ENCODE measurements at regions not wholly inside any gene's neighbourhood (a gene's known extent, or its start where the extent isn't known, plus 50 kb on each side); places are given as distances from the start of the nearest gene placed in this dataset.

DNA sequence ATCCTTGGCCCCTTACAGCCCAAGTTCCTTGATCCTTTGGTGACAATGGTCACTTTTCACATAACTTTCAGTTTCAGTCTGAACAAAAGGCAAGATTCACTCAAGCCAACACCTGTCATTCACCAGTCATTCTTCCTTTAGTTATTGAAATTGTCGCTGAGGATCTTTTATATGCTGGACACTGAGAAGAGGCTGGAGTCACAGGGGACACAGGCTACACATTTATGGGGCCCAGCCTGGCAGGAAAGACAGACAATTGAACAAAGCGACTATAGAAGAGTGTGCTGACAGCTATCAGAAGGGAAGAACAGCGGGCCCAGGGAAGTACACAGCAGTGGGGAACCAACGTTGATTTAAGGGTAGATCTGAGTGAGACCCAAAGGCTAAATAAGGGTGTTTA is 69.8 kb upstream of the PROK2 start:
- no peak for DNase-seq
- Histone ChIP-seq H3K27me3 (ENCODE audit: low read depth) (peaks cover 12% of the 10 kb centered on the region), H3K4me3 (no peak overlapping the region), H3K9me3 (replicated peaks) (peaks cover 1% of the 10 kb centered on the region), H3K27ac (replicated peaks) (no peak overlapping the region), H3K36me3 (no peaks in the 10 kb centered on the region), H3K4me1 (no peaks in the 10 kb centered on the region)
- intact Hi-C loops (cut with micrococcal nuclease) = no loop called here
- TF ChIP-seq, protein P1, sequence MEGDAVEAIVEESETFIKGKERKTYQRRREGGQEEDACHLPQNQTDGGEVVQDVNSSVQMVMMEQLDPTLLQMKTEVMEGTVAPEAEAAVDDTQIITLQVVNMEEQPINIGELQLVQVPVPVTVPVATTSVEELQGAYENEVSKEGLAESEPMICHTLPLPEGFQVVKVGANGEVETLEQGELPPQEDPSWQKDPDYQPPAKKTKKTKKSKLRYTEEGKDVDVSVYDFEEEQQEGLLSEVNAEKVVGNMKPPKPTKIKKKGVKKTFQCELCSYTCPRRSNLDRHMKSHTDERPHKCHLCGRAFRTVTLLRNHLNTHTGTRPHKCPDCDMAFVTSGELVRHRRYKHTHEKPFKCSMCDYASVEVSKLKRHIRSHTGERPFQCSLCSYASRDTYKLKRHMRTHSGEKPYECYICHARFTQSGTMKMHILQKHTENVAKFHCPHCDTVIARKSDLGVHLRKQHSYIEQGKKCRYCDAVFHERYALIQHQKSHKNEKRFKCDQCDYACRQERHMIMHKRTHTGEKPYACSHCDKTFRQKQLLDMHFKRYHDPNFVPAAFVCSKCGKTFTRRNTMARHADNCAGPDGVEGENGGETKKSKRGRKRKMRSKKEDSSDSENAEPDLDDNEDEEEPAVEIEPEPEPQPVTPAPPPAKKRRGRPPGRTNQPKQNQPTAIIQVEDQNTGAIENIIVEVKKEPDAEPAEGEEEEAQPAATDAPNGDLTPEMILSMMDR (IDR thresholded peaks at IDR 0.05; ENCODE audit: borderline replicate concordance) = no peak

DNA sequence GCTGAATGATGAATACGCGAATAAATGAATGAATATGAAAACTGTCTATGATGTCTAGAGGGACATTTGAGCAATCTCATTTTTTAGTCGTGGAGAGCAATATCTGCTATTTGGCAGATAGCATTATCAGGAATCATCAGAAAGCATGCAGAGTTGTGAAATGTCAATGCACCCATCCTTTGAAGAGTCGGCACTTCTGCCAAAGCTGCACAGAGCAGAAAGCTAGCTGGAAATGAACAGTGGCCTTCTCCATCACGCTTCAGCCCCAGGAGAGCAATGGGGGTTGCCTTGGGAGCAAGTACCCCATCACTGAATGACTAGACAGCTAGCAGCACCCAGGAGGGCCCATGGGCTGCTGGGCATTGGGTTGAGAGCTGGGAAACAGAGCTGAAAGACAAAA is 69.1 kb upstream of the PROK2 start:
- DNase-seq = no peak
- Histone ChIP-seq H3K36me3 (no peaks in the 10 kb centered on the region), H3K27me3 (ENCODE audit: low read depth) (peaks cover 15% of the 10 kb centered on the region), H3K27ac (replicated peaks) (no peak overlapping the region), H3K4me1 (no peaks in the 10 kb centered on the region), H3K4me3 (no peak overlapping the region), H3K9me3 (replicated peaks) (peaks cover 7% of the 10 kb centered on the region)
- intact Hi-C loops (cut with micrococcal nuclease) = no loop called here
- TF ChIP-seq, protein P1 (IDR thresholded peaks at IDR 0.05; ENCODE audit: borderline replicate concordance) = no peak

DNA sequence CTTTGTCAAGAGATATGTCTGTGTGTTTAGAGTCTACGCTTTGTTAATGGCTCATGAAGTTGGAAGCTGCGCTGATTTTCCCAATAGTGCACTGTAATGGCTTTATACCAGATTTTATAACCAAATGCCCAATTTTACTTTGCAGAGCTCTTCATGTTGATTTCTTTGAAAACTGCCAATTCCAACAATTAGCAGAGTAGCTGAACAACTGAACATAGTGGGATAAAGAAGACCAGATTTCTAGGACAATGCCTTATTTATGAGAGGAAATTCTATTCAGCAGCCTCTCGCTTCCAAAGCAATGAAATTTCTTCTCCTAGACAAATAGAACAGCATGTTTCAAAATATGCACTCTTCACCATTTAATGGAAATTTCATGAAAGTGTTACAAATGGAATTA is 66.9 kb upstream of the PROK2 start:
- Histone ChIP-seq H3K4me3 (no peak overlapping the region), H3K4me1 (no peaks in the 10 kb centered on the region), H3K27me3 (ENCODE audit: low read depth) (peaks cover 27% of the 10 kb centered on the region), H3K36me3 (no peaks in the 10 kb centered on the region), H3K9me3 (replicated peaks) (peaks cover 11% of the 10 kb centered on the region), H3K27ac (replicated peaks) (no peak overlapping the region)
- intact Hi-C loops (cut with micrococcal nuclease) = no loop called here
- TF ChIP-seq, protein P1 (IDR thresholded peaks at IDR 0.05; ENCODE audit: borderline replicate concordance) = no peak
- DNase-seq = no peak

DNA sequence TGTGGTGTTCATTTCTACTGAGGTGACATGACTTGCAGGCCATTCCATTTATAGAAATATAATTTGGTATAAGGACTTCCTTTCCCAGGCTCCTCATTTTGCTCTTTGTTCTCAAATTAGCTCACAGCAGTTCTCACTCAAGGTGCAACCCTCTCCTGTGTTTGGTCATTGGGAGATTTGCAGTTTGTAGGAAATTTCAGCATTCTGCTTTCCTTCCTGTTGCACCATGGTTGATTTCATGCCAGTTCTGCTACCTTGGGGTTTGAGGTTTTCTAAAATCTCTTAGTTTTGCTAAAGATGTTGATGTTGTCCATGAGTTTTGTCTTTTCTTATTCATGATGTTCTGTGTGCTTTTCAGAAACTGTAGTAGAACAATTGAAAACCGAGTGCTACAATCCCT is 65.7 kb upstream of the PROK2 start:
- no peaks in the 10 kb centered on the region for H3K4me1 ChIP-seq
- no peak overlapping the region for H3K4me3 ChIP-seq
- no peak overlapping the region for H3K27ac ChIP-seq (replicated peaks)
- intact Hi-C loops (cut with micrococcal nuclease) = no loop called here
- TF ChIP-seq, protein P1 (IDR thresholded peaks at IDR 0.05; ENCODE audit: borderline replicate concordance) = no peak
- DNase-seq = no peak
- H3K9me3 ChIP-seq (replicated peaks) = peaks cover 11% of the 10 kb centered on the region
- H3K36me3 ChIP-seq = no peaks in the 10 kb centered on the region
- peaks cover 40% of the 10 kb centered on the region for H3K27me3 ChIP-seq (ENCODE audit: low read depth)

DNA sequence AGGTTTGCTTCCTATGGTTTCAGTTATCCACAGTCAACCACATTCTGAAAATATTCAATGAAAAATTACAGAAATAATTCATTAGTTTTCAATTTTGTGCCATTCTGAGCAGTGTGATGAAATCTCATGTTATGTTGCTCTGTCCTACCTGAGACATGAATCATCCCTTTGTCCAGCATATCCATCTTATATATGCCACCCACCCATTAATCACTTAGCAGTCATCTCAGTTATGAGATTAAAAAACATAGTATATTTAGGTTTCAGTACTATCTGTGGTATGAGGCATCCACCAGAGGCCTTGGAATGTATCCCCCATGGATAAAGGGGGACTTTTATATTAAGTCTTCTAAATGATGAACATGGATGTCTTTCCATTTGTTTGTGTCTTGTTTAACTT is 64.7 kb upstream of the PROK2 start:
- DNase-seq = no peak
- intact Hi-C loops (cut with micrococcal nuclease) = no loop called here
- Histone ChIP-seq H3K9me3 (replicated peaks) (peaks cover 11% of the 10 kb centered on the region), H3K27me3 (ENCODE audit: low read depth) (peaks cover 46% of the 10 kb centered on the region), H3K36me3 (no peaks in the 10 kb centered on the region), H3K27ac (replicated peaks) (no peak overlapping the region), H3K4me3 (no peak overlapping the region), H3K4me1 (no peaks in the 10 kb centered on the region)
- TF ChIP-seq, protein P1 (IDR thresholded peaks at IDR 0.05; ENCODE audit: borderline replicate concordance) = no peak

DNA sequence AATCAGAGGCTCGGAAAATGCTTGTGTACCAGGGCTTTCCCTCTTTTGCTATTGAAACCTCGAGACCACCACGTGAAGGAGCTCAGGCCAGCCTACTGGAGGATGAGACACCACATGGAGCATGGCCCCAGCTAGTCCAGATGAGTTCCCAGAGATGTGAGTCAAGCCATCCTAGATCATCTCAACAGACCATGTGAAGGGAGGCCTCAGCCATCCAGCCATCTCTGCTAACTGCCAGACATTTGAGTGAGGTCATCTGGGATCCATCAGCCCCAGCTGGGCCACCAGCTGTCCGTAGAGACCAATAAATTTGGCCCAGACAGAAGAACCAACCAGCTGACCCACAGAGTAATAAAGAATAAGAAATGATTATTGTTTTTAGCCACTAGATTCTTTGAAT is 62.8 kb upstream of the PROK2 start:
- Histone ChIP-seq H3K27ac (replicated peaks) (no peak overlapping the region), H3K4me3 (no peak overlapping the region), H3K27me3 (ENCODE audit: low read depth) (peaks cover 54% of the 10 kb centered on the region), H3K36me3 (no peaks in the 10 kb centered on the region), H3K9me3 (replicated peaks) (peaks cover 11% of the 10 kb centered on the region), H3K4me1 (no peaks in the 10 kb centered on the region)
- TF ChIP-seq, protein P1 (IDR thresholded peaks at IDR 0.05; ENCODE audit: borderline replicate concordance) = no peak
- DNase-seq = no peak
- intact Hi-C loops (cut with micrococcal nuclease) = no loop called here
